GM18873 (cell line): ENCODE measurements at regions not wholly inside any gene's neighbourhood (a gene's known extent, or its start where the extent isn't known, plus 50 kb on each side); places are given as distances from the start of the nearest gene placed in this dataset.

ENCODE experiments used
- ATAC-seq: cut with Tn5 transposase; IDR thresholded peaks from one replicate; pipeline ENCODE4 v1.9.1; 2021; ENCODE audit warnings: mild to moderate bottlenecking, moderate library complexity, moderate number of reproducible peaks; ENCODE audit not compliant: unreplicated experiment, low FRiP score

- no peak for ATAC-seq
Observed at GRCh38 chr12:84619053-84619571, 293.5 kb downstream of the SLC6A15 start.

- no peak for ATAC-seq
Observed at GRCh38 chr12:84607170-84607819, 305.3 kb downstream of the SLC6A15 start.

GRCh38 chr12:84605983-84606382 lies 306.6 kb downstream of the SLC6A15 start:
- ATAC-seq = no peak

- ATAC-seq = no peak
Observed at GRCh38 chr12:84604551-84604950, 308.0 kb downstream of the SLC6A15 start.

- ATAC-seq = no peak
Observed at GRCh38 chr12:84603484-84604248, 308.9 kb downstream of the SLC6A15 start.

GRCh38 chr12:84601483-84601882 lies 311.1 kb downstream of the SLC6A15 start:
- no peak for ATAC-seq

- no peak for ATAC-seq
Observed at GRCh38 chr12:84599539-84599938, 313.1 kb downstream of the SLC6A15 start.

GRCh38 chr12:84596266-84596665 lies 316.3 kb downstream of the SLC6A15 start:
- no peak for ATAC-seq

GRCh38 chr12:84594157-84594556 lies 318.4 kb downstream of the SLC6A15 start:
- ATAC-seq = no peak

- no peak for ATAC-seq
Observed at GRCh38 chr12:84585776-84586395, 326.7 kb downstream of the SLC6A15 start.

GRCh38 chr12:84572196-84572595 lies 340.4 kb downstream of the SLC6A15 start:
- ATAC-seq = no peak

- ATAC-seq = no peak
Observed at GRCh38 chr12:84562331-84562730, 350.3 kb downstream of the SLC6A15 start.

- ATAC-seq = no peak
Observed at GRCh38 chr12:84561351-84561750, 351.2 kb downstream of the SLC6A15 start.

GRCh38 chr12:84554199-84554723 lies 358.3 kb downstream of the SLC6A15 start:
- no peak for ATAC-seq

- ATAC-seq = no peak
Observed at GRCh38 chr12:84553331-84554117, 359.1 kb downstream of the SLC6A15 start.

GRCh38 chr12:84551373-84551772 lies 361.2 kb downstream of the SLC6A15 start:
- ATAC-seq = no peak

- no peak for ATAC-seq
Observed at GRCh38 chr12:84550518-84550917, 362.1 kb downstream of the SLC6A15 start.

- ATAC-seq = no peak
Observed at GRCh38 chr12:84542289-84542688, 370.3 kb downstream of the SLC6A15 start.

- no peak for ATAC-seq
Observed at GRCh38 chr12:84537666-84538065, 374.9 kb downstream of the SLC6A15 start.

GRCh38 chr12:84512751-84513150 lies 399.8 kb downstream of the SLC6A15 start:
- ATAC-seq = no peak
